LNCAP (cell line): ENCODE measurements at regions not wholly inside any gene's neighbourhood (a gene's known extent, or its start where the extent isn't known, plus 50 kb on each side); places are given as distances from the start of the nearest gene placed in this dataset.

Source experiments
- TF ChIP-seq, protein P1 (sequence below): fragments of 450-650 bp; IDR thresholded peaks from 2 replicates; pipeline ENCODE4 v1.5.1; 2017; ENCODE audit warnings: mild to moderate bottlenecking

DNA sequence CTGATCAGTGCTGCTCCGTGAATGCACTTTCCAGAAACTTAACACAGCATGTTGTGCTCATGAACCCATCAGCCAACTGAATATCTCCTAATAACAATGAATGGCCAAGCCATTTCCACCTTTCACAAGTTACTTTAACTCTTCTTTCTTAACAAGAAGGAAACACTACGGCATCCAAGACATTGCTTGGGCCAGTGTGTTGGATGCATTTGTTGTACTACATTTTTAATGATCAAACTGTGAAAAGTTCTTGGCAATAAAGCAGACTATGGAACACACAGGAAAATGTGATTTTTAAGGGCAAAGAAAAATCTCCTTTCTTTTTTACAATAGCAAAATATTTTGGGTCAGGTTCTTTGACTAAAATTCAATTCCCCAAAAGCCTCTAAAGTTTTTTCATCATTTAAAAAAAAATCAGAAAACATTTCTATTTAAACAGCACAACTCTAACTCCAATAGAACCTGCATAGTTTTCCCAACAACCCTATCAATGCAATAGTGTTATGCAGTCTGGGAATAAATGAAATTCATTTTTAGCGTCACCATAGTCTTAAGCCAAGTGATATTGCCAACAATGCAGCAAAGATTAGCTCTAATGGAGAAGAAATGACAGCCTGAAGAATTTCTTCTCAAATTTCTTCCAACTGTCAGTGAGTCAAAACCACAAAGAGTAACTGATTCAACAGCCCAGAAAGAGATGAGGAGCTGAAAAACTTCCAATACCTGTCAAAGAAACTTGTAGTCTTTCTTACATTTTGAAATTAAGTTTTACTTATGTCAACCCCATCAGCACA lies 50.7 kb upstream of the PTPRR start:
- TF ChIP-seq, protein P1, sequence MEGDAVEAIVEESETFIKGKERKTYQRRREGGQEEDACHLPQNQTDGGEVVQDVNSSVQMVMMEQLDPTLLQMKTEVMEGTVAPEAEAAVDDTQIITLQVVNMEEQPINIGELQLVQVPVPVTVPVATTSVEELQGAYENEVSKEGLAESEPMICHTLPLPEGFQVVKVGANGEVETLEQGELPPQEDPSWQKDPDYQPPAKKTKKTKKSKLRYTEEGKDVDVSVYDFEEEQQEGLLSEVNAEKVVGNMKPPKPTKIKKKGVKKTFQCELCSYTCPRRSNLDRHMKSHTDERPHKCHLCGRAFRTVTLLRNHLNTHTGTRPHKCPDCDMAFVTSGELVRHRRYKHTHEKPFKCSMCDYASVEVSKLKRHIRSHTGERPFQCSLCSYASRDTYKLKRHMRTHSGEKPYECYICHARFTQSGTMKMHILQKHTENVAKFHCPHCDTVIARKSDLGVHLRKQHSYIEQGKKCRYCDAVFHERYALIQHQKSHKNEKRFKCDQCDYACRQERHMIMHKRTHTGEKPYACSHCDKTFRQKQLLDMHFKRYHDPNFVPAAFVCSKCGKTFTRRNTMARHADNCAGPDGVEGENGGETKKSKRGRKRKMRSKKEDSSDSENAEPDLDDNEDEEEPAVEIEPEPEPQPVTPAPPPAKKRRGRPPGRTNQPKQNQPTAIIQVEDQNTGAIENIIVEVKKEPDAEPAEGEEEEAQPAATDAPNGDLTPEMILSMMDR: no peak
